Fibroblast of lung (primary cell): ENCODE measurements at regions not wholly inside any gene's neighbourhood (a gene's known extent, or its start where the extent isn't known, plus 50 kb on each side); places are given as distances from the start of the nearest gene placed in this dataset.

Experiments
- CTCF ChIP-seq, 2 donors: IDR thresholded peaks in 1 of 2; conservative IDR thresholded peaks in 1 of 2; 1 replicate in 1 of 2; 2 replicates in 1 of 2; pipeline ENCODE4 v1.5.1; 2011 to 2012; ENCODE audit warnings: low read length in 2 of 2, control low read depth in 1 of 2, inconsistent platforms in 1 of 2, low read depth in 1 of 2, mild to moderate bottlenecking in 1 of 2
- EZH2 ChIP-seq: IDR thresholded peaks from 2 replicates; pipeline ENCODE4 v1.5.1; 2012; ENCODE audit warnings: low read length, control low read depth, mild to moderate bottlenecking; ENCODE audit errors: missing control alignments

DNA sequence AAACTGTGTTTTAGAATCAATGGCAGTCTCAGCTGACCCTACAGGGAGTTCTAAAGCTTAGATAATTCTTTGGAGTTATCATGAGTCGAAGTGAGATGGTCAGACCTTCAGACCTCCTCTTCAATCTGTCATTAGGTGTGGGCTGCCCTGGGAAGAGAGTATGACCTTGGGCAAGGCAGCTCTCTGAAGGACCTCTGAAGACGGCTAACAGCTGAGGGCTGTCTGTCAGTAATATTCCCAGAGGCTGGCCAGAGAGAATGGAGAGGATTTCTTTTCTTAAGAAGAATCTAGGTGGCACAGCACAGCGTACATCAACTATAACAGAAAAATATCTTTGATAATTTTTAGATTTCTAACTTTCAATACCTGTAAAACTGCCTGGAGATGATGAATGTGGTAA lies 379.4 kb downstream of the ZNF674 start:
- no peak for TF ChIP-seq CTCF (conservative IDR thresholded peaks at IDR 0.05 in 1 of 2, IDR thresholded peaks at IDR 0.05 in 1 of 2; ENCODE audit: low read depth in 1 of 2, low read length in 2 of 2)
- no peak for TF ChIP-seq EZH2
